ENCODE measurements at regions not wholly inside any gene's neighbourhood (a gene's known extent, or its start where the extent isn't known, plus 50 kb on each side); places are given as distances from the start of the nearest gene placed in this dataset.

DNA sequence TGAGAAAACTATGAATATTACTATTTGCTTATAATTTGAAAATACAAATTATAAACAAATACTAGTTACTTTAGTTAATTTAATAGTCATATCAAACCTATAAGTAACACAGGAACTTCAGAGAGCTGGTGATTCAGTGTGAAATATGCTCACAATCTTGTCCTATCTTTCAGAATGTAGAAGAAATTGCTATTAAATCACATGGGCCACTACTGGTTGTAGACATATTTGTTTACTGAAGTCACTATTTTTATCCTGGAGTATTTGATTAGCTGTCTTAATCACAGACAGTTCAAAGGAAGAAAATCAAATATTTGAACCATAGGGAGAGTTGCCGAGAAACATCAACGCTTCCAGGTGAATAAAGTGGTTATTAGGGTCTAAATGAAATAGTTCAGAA, 187.6 kb upstream of the ANO3 start:
- TF ChIP-seq, protein P1, sequence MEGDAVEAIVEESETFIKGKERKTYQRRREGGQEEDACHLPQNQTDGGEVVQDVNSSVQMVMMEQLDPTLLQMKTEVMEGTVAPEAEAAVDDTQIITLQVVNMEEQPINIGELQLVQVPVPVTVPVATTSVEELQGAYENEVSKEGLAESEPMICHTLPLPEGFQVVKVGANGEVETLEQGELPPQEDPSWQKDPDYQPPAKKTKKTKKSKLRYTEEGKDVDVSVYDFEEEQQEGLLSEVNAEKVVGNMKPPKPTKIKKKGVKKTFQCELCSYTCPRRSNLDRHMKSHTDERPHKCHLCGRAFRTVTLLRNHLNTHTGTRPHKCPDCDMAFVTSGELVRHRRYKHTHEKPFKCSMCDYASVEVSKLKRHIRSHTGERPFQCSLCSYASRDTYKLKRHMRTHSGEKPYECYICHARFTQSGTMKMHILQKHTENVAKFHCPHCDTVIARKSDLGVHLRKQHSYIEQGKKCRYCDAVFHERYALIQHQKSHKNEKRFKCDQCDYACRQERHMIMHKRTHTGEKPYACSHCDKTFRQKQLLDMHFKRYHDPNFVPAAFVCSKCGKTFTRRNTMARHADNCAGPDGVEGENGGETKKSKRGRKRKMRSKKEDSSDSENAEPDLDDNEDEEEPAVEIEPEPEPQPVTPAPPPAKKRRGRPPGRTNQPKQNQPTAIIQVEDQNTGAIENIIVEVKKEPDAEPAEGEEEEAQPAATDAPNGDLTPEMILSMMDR (IDR thresholded peaks at IDR 0.05) = no peak
- TF ChIP-seq POLR2A (IDR thresholded peaks at IDR 0.05) = no peak
